Chondrocyte (in vitro differentiated cells): ENCODE measurements at regions not wholly inside any gene's neighbourhood (a gene's known extent, or its start where the extent isn't known, plus 50 kb on each side); places are given as distances from the start of the nearest gene placed in this dataset.

ENCODE experiments used
- DNase-seq: peaks from one replicate; pipeline ENCODE4 v3.0.0; 2021; ENCODE audit warnings: mixed read lengths, low spot score
- H3K27ac Mint-ChIP-seq: one replicate; pipeline ENCODE4 v1.8.0; 2021; ENCODE audit warnings: mild to moderate bottlenecking, moderate library complexity, mixed read lengths; ENCODE audit not compliant: unreplicated experiment
- H3K27me3 Mint-ChIP-seq: 2 replicates; pipeline ENCODE4 v1.8.0; 2021; ENCODE audit warnings: low read depth, mixed read lengths
- H3K36me3 Mint-ChIP-seq: 2 replicates; pipeline ENCODE4 v1.8.0; 2021; ENCODE audit warnings: low read depth, mixed read lengths
- H3K4me1 Mint-ChIP-seq: 2 replicates; pipeline ENCODE4 v1.8.0; 2021; ENCODE audit warnings: low read depth, mild to moderate bottlenecking, mixed read lengths
- H3K4me3 Mint-ChIP-seq: one replicate; pipeline ENCODE4 v1.8.0; 2021; ENCODE audit warnings: mild to moderate bottlenecking, moderate library complexity, mixed read lengths; ENCODE audit not compliant: unreplicated experiment
- H3K9me3 Mint-ChIP-seq: 2 replicates; pipeline ENCODE4 v1.8.0; 2021; ENCODE audit warnings: low read depth, mixed read lengths
- TF ChIP-seq, protein P1 (sequence below): fragments of 200-600 bp; sonication (generic); IDR thresholded peaks from 2 replicates; pipeline ENCODE4 v1.5.0; 2021; ENCODE audit warnings: antibody characterized with exemption, mild to moderate bottlenecking, moderate library complexity

DNA sequence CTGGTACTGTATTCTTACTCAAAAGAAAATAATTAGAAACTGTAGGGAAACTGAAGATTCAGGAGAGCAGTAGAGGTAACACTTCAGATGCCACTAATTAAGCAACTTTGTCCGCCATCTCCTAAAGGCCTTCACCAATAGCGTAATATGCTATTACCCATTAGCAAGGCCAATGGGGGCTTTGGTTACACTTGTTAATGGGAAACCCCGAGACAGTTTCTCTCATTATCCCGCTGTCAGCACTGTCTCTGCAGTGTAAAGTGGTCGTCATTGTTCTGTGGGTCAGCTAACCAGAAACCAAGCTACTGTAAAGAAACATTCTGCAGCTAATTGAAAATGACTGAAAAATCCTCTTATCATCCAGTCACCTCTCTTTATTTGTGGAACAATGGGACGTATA, 468.0 kb upstream of the POU3F2 start:
- DNase-seq, result no peak
- TF ChIP-seq, protein P1, sequence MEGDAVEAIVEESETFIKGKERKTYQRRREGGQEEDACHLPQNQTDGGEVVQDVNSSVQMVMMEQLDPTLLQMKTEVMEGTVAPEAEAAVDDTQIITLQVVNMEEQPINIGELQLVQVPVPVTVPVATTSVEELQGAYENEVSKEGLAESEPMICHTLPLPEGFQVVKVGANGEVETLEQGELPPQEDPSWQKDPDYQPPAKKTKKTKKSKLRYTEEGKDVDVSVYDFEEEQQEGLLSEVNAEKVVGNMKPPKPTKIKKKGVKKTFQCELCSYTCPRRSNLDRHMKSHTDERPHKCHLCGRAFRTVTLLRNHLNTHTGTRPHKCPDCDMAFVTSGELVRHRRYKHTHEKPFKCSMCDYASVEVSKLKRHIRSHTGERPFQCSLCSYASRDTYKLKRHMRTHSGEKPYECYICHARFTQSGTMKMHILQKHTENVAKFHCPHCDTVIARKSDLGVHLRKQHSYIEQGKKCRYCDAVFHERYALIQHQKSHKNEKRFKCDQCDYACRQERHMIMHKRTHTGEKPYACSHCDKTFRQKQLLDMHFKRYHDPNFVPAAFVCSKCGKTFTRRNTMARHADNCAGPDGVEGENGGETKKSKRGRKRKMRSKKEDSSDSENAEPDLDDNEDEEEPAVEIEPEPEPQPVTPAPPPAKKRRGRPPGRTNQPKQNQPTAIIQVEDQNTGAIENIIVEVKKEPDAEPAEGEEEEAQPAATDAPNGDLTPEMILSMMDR, result no peak
- Mint-ChIP-seq H3K27me3 (peaks cover 18% of the 10 kb centered on the region), H3K9me3 (no peaks in the 10 kb centered on the region), H3K27ac (no peak overlapping the region), H3K36me3 (no peaks in the 10 kb centered on the region), H3K4me3 (no peak overlapping the region), H3K4me1 (no peaks in the 10 kb centered on the region)

DNA sequence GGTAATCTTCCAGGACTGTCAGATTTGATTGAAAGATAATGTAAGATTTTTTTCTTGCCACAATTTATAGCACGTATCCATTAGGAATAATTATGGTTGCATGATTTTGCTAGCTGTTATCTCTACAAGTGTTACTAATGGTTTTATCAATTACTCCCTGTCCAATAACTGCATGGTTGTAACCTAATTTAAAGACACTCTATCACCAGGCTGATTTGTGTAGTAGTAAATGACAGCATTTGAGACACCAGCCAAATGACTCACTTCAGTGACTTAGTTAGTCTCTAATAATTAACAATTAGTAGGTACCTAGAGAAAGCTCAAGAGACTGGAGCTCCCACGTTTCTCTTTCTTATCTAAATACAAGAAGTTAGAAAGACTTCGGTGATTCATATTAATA, 453.8 kb upstream of the POU3F2 start:
- H3K36me3 Mint-ChIP-seq, result no peaks in the 10 kb centered on the region
- H3K27me3 Mint-ChIP-seq, result peaks cover 4% of the 10 kb centered on the region
- TF ChIP-seq, protein P1, result no peak
- H3K9me3 Mint-ChIP-seq, result peaks cover 5% of the 10 kb centered on the region
- H3K4me3 Mint-ChIP-seq, result no peak overlapping the region
- no peak overlapping the region for H3K27ac Mint-ChIP-seq
- no peak for DNase-seq
- peaks cover 5% of the 10 kb centered on the region for H3K4me1 Mint-ChIP-seq

DNA sequence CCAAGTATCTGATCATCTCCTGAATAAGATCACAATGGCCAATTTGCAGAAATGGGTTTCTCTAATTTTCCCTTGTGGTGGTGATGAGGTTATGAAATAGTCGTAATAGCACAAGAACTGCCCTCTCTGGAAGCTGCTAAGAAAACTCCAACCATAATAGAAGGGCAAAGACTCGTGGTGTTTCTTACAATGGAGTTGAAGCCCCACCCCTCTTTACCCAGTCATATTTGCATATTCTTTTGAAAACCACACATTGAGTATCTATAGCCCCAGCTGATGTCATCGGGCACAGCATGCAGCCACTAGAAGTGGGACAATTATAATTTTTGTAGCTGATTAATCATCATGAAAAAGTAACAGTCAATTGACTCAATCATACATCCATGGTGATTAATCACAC, 452.1 kb upstream of the POU3F2 start:
- DNase-seq, result no peak
- Mint-ChIP-seq H3K36me3 (no peaks in the 10 kb centered on the region), H3K27me3 (peaks cover 4% of the 10 kb centered on the region), H3K4me3 (no peak overlapping the region), H3K9me3 (peaks cover 5% of the 10 kb centered on the region), H3K27ac (no peak overlapping the region), H3K4me1 (peaks cover 5% of the 10 kb centered on the region)
- TF ChIP-seq, protein P1, result no peak

DNA sequence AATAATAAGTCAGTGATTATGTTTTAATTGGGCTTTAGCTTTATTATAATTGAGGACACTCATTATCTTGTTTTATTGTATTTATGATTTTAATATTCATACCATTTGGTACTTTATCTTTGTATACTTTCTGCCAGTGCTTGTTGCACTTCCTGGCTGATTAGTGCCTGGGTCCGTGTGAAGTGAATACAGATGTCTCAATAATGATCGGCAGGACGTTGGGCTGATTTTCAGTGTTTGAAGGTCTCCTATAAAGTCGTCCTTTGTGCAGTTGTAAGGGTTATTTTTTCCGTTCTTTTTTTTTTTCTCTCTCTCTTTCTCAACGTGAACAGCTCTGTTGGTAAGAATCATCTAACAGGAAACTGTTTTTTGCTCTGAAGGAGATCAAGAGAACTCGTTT, 450.0 kb upstream of the POU3F2 start:
- H3K36me3 Mint-ChIP-seq, result no peaks in the 10 kb centered on the region
- H3K4me3 Mint-ChIP-seq, result peak overlapping the region; percentile 26
- peaks cover 5% of the 10 kb centered on the region for H3K4me1 Mint-ChIP-seq
- TF ChIP-seq, protein P1, result no peak
- peaks cover 4% of the 10 kb centered on the region for H3K27me3 Mint-ChIP-seq
- no peak for DNase-seq
- H3K9me3 Mint-ChIP-seq, result peaks cover 6% of the 10 kb centered on the region
- H3K27ac Mint-ChIP-seq, result no peak overlapping the region

DNA sequence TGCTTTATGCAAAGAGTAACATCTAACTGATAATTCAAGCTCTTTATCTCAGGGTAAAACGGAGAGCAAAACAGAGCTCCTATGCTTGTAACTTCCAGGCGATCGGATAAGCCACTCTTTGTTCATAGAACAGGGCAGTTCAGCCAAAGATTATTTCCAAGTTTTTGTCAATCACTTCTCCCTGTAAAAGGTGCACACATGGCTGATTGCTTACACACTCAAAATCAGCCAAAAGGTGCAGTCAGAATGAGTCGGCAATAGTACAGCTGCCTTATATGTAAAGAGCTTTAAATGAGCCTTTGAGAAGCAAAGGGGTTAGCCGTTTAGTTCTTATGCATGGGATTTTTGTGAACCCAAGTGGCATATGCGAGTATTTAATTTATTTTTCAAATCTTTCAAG, 449.6 kb upstream of the POU3F2 start:
- Mint-ChIP-seq H3K4me1 (peaks cover 5% of the 10 kb centered on the region), H3K27ac (no peak overlapping the region), H3K4me3 (peak overlapping the region; percentile 26), H3K36me3 (no peaks in the 10 kb centered on the region), H3K9me3 (peaks cover 7% of the 10 kb centered on the region), H3K27me3 (peaks cover 4% of the 10 kb centered on the region)
- TF ChIP-seq, protein P1, result no peak
- no peak for DNase-seq
